Hepatocyte (in vitro differentiated cells): ENCODE measurements at regions not wholly inside any gene's neighbourhood (a gene's known extent, or its start where the extent isn't known, plus 50 kb on each side); places are given as distances from the start of the nearest gene placed in this dataset.

Source experiments
- CTCF ChIP-seq: fragments of 200-600 bp; sonication (generic); IDR thresholded peaks from 2 replicates; pipeline ENCODE4 v1.5.1; 2016; ENCODE audit warnings: antibody characterized with exemption, mild to moderate bottlenecking; ENCODE audit not compliant: poor library complexity
- EZH2 ChIP-seq: fragments of 200-600 bp; sonication (generic); IDR thresholded peaks from 2 replicates; pipeline ENCODE4 v1.6.1; 2016; ENCODE audit warnings: antibody characterized with exemption, mild to moderate bottlenecking, borderline replicate concordance

GRCh38 chr2:41634686-41635085 lies 413.1 kb upstream of the PKDCC start:
- TF ChIP-seq CTCF: no peak
- TF ChIP-seq EZH2: no peak
